ENCODE measurements at regions not wholly inside any gene's neighbourhood (a gene's known extent, or its start where the extent isn't known, plus 50 kb on each side); places are given as distances from the start of the nearest gene placed in this dataset.

- H3F3A ChIP-seq (ENCODE audit: low read length, unreplicated experiment) = no peaks in the 10 kb centered on the region
- H2AFZ ChIP-seq (ENCODE audit: low read length) = no peak overlapping the region
- H3K27me3 ChIP-seq (ENCODE audit: low read length) = no peaks in the 10 kb centered on the region
- DNase-seq (no peak), ATAC-seq (no peak)
- H4K20me1 ChIP-seq (ENCODE audit: low read length) = no peaks in the 10 kb centered on the region
- H3K27ac ChIP-seq (ENCODE audit: low read length) = no peak overlapping the region
- ChIA-PET CTCF (no interaction called here), POLR2A (ENCODE audit: unreplicated experiment) (no interaction called here)
- no peaks in the 10 kb centered on the region for H3K9me3 ChIP-seq (ENCODE audit: low read length)
- H3K79me2 ChIP-seq (ENCODE audit: low read length) = no peaks in the 10 kb centered on the region
- intact Hi-C loops (cut with micrococcal nuclease) = no loop called here
- TF ChIP-seq EZH2 (IDR thresholded peaks at IDR 0.05; ENCODE audit: low read length, unreplicated experiment) (no peak), CTCF (conservative IDR thresholded peaks at IDR 0.05; ENCODE audit: low read depth, low read length) (no peak), EZH2phosphoT487 (IDR thresholded peaks at IDR 0.05; ENCODE audit: borderline replicate concordance, low read length) (no peak)
- no peaks in the 10 kb centered on the region for H3K9me2 ChIP-seq (replicated peaks; ENCODE audit: low read length)
- BruUV-seq (replicated peaks) = no TSS peak
- H3K4me3 ChIP-seq (ENCODE audit: low read length) = no peak overlapping the region
- no peaks in the 10 kb centered on the region for H3K4me1 ChIP-seq (ENCODE audit: insufficient read depth, low read length)
- H3K4me2 ChIP-seq (ENCODE audit: low read length) = no peak overlapping the region
- H3K9ac ChIP-seq (ENCODE audit: low read length) = no peak overlapping the region
- no peaks in the 10 kb centered on the region for H3K36me3 ChIP-seq (ENCODE audit: low read depth, low read length)
These were observed 1178.4 kb upstream of the TMEFF2 start for GRCh38 chr2:193373120-193373519.

GRCh38 chr2:193371200-193371599 lies 1176.5 kb upstream of the TMEFF2 start:
- H3K4me3 ChIP-seq (ENCODE audit: low read length) = no peak overlapping the region
- H3K27ac ChIP-seq (ENCODE audit: low read length) = no peak overlapping the region
- H3K79me2 ChIP-seq (ENCODE audit: low read length) = no peaks in the 10 kb centered on the region
- no peaks in the 10 kb centered on the region for H3F3A ChIP-seq (ENCODE audit: low read length, unreplicated experiment)
- H3K27me3 ChIP-seq (ENCODE audit: low read length) = no peaks in the 10 kb centered on the region
- H3K4me2 ChIP-seq (ENCODE audit: low read length) = no peak overlapping the region
- H2AFZ ChIP-seq (ENCODE audit: low read length) = no peak overlapping the region
- ChIA-PET CTCF (no interaction called here), POLR2A (ENCODE audit: unreplicated experiment) (no interaction called here)
- H3K36me3 ChIP-seq (ENCODE audit: low read depth, low read length) = no peaks in the 10 kb centered on the region
- ATAC-seq (no peak), DNase-seq (no peak)
- H3K9me2 ChIP-seq (replicated peaks; ENCODE audit: low read length) = no peaks in the 10 kb centered on the region
- H4K20me1 ChIP-seq (ENCODE audit: low read length) = no peaks in the 10 kb centered on the region
- TF ChIP-seq EZH2 (IDR thresholded peaks at IDR 0.05; ENCODE audit: low read length, unreplicated experiment) (no peak), CTCF (conservative IDR thresholded peaks at IDR 0.05; ENCODE audit: low read depth, low read length) (no peak)
- BruUV-seq (replicated peaks) = no TSS peak
- H3K9me3 ChIP-seq (ENCODE audit: low read length) = no peaks in the 10 kb centered on the region
- intact Hi-C loops (cut with micrococcal nuclease) = no loop called here
- H3K4me1 ChIP-seq (ENCODE audit: insufficient read depth, low read length) = no peaks in the 10 kb centered on the region
- H3K9ac ChIP-seq (ENCODE audit: low read length) = no peak overlapping the region

- ChIA-PET POLR2A (ENCODE audit: unreplicated experiment) (no interaction called here), CTCF (no interaction called here)
- Histone ChIP-seq H3K4me3 (ENCODE audit: low read length) (no peak overlapping the region), H3K4me2 (ENCODE audit: low read length) (no peak overlapping the region), H3K79me2 (ENCODE audit: low read length) (no peaks in the 10 kb centered on the region), H3K9me3 (ENCODE audit: low read length) (no peaks in the 10 kb centered on the region), H3K36me3 (ENCODE audit: low read depth, low read length) (no peaks in the 10 kb centered on the region), H4K20me1 (ENCODE audit: low read length) (no peaks in the 10 kb centered on the region), H2AFZ (ENCODE audit: low read length) (no peak overlapping the region), H3K27me3 (ENCODE audit: low read length) (no peaks in the 10 kb centered on the region), H3K9ac (ENCODE audit: low read length) (no peak overlapping the region), H3K27ac (ENCODE audit: low read length) (no peak overlapping the region), H3K4me1 (ENCODE audit: insufficient read depth, low read length) (no peaks in the 10 kb centered on the region), H3K9me2 (replicated peaks; ENCODE audit: low read length) (0 out of 2 replicates have a peak, but pooled peaks cover 2% of the 10 kb centered on the region), H3F3A (ENCODE audit: low read length, unreplicated experiment) (no peaks in the 10 kb centered on the region)
- DNase-seq (no peak), ATAC-seq (no peak)
- TF ChIP-seq CTCF (conservative IDR thresholded peaks at IDR 0.05; ENCODE audit: low read depth, low read length) (no peak), EZH2phosphoT487 (IDR thresholded peaks at IDR 0.05; ENCODE audit: borderline replicate concordance, low read length) (no peak), EZH2 (IDR thresholded peaks at IDR 0.05; ENCODE audit: low read length, unreplicated experiment) (no peak)
- intact Hi-C loops (cut with micrococcal nuclease) = no loop called here
- no TSS peak for BruUV-seq (replicated peaks)
These were observed 1173.9 kb upstream of the TMEFF2 start for GRCh38 chr2:193368615-193369014.
